ENCODE measurements at regions not wholly inside any gene's neighbourhood (a gene's known extent, or its start where the extent isn't known, plus 50 kb on each side); places are given as distances from the start of the nearest gene placed in this dataset.

GRCh38 chr13:70534466-70534865 lies 426.2 kb upstream of the KLHL1 start:
- TF ChIP-seq, protein P1, sequence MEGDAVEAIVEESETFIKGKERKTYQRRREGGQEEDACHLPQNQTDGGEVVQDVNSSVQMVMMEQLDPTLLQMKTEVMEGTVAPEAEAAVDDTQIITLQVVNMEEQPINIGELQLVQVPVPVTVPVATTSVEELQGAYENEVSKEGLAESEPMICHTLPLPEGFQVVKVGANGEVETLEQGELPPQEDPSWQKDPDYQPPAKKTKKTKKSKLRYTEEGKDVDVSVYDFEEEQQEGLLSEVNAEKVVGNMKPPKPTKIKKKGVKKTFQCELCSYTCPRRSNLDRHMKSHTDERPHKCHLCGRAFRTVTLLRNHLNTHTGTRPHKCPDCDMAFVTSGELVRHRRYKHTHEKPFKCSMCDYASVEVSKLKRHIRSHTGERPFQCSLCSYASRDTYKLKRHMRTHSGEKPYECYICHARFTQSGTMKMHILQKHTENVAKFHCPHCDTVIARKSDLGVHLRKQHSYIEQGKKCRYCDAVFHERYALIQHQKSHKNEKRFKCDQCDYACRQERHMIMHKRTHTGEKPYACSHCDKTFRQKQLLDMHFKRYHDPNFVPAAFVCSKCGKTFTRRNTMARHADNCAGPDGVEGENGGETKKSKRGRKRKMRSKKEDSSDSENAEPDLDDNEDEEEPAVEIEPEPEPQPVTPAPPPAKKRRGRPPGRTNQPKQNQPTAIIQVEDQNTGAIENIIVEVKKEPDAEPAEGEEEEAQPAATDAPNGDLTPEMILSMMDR (conservative IDR thresholded peaks at IDR 0.05; ENCODE audit: low read length), result no peak
- TF ChIP-seq EZH2phosphoT487 (IDR thresholded peaks at IDR 0.05; ENCODE audit: borderline replicate concordance), result no peak

All from Loucy (cell line).